ENCODE measurements at regions not wholly inside any gene's neighbourhood (a gene's known extent, or its start where the extent isn't known, plus 50 kb on each side); places are given as distances from the start of the nearest gene placed in this dataset.
"Not testable (repeated sequence)": the region's sequence is repeated elsewhere in the genome, so short reads cannot be mapped to it uniquely, and the experiment has no call there.

DNA sequence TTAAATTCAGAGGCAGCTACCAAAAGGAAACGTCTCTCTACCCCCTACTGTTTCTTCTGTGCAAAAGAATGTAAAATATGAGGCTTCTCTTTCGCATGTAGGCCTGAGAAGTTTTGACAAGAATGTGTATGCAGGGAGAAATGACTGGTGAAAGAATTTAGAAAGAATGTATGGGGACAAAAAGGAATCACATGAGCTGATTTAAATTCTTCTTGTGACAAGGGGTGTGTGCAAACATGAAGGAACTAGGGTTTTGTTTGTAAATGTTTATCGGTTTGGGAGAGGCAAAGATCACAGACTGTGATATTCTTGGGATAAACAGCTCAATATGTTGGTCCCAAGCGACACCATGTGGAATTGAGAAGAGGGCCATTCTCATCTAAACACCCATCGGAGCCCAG is 345.2 kb upstream of the VRK2 start:
- H3K4me3 ChIP-seq: peak overlapping the region; percentile 55
- no peak for TF ChIP-seq POLR2AphosphoS5 (IDR thresholded peaks at IDR 0.05; ENCODE audit: borderline replicate concordance, low read depth, low read length)
- peak; percentile 77 for DNase-seq (ENCODE audit: low read depth, low spot score)
- H3K9me3 ChIP-seq (ENCODE audit: low read depth, low read length): no peaks in the 10 kb centered on the region
- no peaks in the 10 kb centered on the region for H3K36me3 ChIP-seq (ENCODE audit: insufficient read depth, low read length)
- H3K27ac ChIP-seq: peak overlapping the region; percentile 98
- H3K9ac ChIP-seq (ENCODE audit: insufficient read length): peak overlapping the region; percentile 62

DNA sequence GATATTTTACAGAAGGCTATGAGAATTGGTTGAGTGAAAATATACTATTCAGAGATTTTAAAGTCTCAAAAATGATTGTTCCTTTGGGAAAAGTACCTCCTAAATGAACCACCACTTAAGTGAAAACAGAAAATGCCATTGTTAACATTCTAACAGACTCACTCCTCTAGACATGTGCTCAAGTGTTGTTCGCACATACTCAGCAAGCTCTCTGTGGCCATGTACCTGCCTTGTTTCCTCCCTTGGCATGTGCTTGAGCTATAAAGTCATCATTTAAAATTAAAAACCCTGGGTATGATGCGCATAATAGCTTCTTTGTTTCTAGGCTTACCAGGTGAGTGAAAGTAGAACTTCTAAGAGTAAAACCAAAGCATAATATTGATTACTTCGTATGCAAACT is 343.2 kb upstream of the VRK2 start:
- no peak for DNase-seq (ENCODE audit: low read depth, low spot score)
- Histone ChIP-seq H3K27ac (0 out of 2 replicates have a peak overlapping the region, but pooled peaks have one; percentile 7), H3K9ac (ENCODE audit: insufficient read length) (no peak overlapping the region), H3K36me3 (ENCODE audit: insufficient read depth, low read length) (no peaks in the 10 kb centered on the region), H3K4me3 (no peak overlapping the region), H3K9me3 (ENCODE audit: low read depth, low read length) (no peaks in the 10 kb centered on the region)
- TF ChIP-seq EZH2 (IDR thresholded peaks at IDR 0.05) (no peak), POLR2AphosphoS5 (IDR thresholded peaks at IDR 0.05; ENCODE audit: borderline replicate concordance, low read depth, low read length) (no peak), FOXP2 (optimal IDR thresholded peaks at IDR 0.05; ENCODE audit: control extremely low read depth, extremely low read length, insufficient read depth) (no peak)

DNA sequence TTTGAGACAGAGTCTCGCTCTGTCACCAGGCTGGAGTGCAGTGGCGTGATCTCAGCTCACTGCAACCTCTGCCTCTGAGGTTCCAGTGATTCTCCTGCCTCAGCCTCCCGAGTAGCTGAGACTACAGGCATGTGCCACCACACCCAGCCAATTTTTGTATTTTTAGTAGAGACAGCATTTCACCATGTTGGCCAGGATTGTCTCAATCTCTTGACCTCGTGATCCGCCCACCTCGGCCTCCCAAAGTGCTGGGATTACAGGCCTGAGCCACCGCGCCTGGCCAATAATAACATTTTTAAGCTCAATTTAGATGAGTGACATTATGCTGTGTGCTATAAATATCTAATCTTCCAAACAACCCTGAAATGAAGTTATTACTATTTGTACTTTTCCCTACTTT is 338.8 kb upstream of the VRK2 start:
- not testable (repeated sequence) for H3K9ac ChIP-seq (ENCODE audit: insufficient read length); H3K9me3 ChIP-seq (ENCODE audit: low read depth, low read length); H3K4me3 ChIP-seq; DNase-seq (ENCODE audit: low read depth, low spot score); H3K36me3 ChIP-seq (ENCODE audit: insufficient read depth, low read length); H3K27ac ChIP-seq

DNA sequence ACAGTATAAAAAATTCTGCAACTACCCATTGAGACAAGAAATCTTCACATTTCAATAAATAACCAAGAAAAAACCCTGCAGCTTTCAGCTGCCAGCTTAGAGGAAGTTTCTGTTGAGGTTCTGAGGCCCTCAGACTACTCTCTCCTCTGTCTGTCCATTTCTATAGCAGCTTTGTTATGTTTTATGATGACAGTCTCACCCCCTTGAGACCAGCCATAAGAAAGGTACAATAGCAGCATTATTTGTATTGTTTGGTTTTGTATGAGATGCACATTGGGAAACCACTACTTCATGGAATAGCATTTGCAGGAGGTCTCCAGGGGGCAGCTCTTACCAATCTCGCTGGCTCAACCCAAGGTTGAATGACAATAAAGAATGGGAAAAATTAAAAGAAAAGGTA is 334.6 kb upstream of the VRK2 start:
- Histone ChIP-seq H3K4me3 (no peak overlapping the region), H3K9me3 (ENCODE audit: low read depth, low read length) (no peaks in the 10 kb centered on the region), H3K27ac (no peak overlapping the region), H3K36me3 (ENCODE audit: insufficient read depth, low read length) (no peaks in the 10 kb centered on the region), H3K9ac (ENCODE audit: insufficient read length) (no peak overlapping the region)
- no peak for TF ChIP-seq POLR2AphosphoS5 (IDR thresholded peaks at IDR 0.05; ENCODE audit: borderline replicate concordance, low read depth, low read length)
- TF ChIP-seq EZH2 (IDR thresholded peaks at IDR 0.05): no peak
- TF ChIP-seq FOXP2 (optimal IDR thresholded peaks at IDR 0.05; ENCODE audit: control extremely low read depth, extremely low read length, insufficient read depth): no peak
- DNase-seq (ENCODE audit: low read depth, low spot score): no peak

DNA sequence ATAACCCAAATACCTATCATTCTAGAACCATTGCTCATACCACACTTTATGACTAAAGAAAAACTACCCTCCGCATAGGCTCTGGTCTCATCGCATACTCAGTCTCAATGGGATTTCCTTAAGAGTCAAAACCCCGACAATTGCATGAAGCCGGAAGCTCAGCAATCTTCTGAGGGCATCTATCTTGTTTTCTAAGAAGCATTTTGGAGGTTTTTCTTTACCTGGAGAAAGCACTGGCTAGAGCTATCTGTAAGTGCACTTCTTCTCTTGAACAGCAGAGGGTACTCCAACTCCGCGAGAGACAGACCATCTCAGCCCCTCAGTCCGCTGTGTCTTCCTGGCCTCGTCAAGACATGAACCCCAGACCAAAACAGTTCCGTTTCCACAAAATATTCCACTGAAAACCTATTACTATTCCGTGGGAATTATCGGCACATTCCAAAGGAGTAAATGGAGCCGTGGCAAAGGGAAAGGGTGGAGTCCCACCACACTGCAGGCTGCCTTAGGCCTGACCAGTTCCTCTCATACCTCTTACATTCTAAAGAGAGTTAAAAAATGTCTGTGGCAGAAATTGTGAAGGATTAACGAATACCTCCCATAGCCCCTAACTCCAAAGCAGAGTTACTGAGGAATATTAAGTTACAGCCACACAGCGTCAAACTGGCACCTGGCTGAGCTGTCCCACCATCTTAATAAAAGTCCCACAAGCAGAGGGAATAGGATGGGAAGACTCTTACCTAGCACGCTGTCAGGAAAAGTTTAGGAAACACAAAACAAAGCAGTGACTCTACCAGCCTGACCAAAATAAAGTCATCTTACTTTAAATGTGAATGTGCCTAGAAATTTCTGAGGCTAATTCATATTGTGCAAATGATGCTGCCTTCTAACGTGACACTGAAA is 325.6 kb upstream of the VRK2 start:
- Histone ChIP-seq H3K27ac (0 out of 2 replicates have a peak overlapping the region, but pooled peaks have one; percentile 34), H3K9ac (ENCODE audit: insufficient read length) (peak overlapping the region; percentile 52), H3K9me3 (ENCODE audit: low read depth, low read length) (no peaks in the 10 kb centered on the region), H3K4me3 (peak overlapping the region; percentile 66), H3K36me3 (ENCODE audit: insufficient read depth, low read length) (no peaks in the 10 kb centered on the region)
- no peak for DNase-seq (ENCODE audit: low read depth, low spot score)
- TF ChIP-seq EZH2 (IDR thresholded peaks at IDR 0.05) (no peak), POLR2AphosphoS5 (IDR thresholded peaks at IDR 0.05; ENCODE audit: borderline replicate concordance, low read depth, low read length) (no peak), FOXP2 (optimal IDR thresholded peaks at IDR 0.05; ENCODE audit: control extremely low read depth, extremely low read length, insufficient read depth) (no peak)

DNA sequence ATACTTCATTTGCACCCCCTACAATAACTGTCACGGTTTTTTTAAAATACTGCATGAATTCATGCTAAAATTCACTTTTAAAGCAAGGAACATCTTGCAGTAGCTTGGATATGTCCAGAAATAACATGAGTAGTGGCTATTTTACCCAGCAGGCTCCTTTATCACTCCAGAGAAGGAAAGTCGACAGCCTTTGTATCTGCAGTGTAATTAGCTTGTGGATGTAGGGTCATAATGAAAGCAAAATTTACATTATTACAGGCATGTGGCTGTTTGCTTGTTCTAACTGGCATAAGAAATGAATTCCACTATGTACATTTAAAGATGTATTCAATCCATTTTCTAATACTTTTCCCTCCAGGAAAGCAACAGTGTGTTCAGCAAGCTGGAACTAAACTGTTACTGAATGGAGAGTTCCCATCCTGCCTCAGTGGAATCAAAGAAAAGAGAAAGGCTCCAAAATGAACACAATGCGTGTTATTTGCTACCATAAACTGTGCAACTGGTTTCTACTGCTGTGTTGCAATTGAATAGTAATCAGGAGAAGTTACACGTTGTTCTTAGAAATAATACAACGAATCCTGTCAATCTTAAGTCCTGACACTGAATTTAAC is 321.2 kb upstream of the VRK2 start:
- DNase-seq (ENCODE audit: low read depth, low spot score): no peak
- H3K36me3 ChIP-seq (ENCODE audit: insufficient read depth, low read length): no peaks in the 10 kb centered on the region
- H3K9ac ChIP-seq (ENCODE audit: insufficient read length): no peak overlapping the region
- no peak overlapping the region for H3K27ac ChIP-seq
- H3K4me3 ChIP-seq: no peak overlapping the region
- TF ChIP-seq EZH2 (IDR thresholded peaks at IDR 0.05) (no peak), FOXP2 (optimal IDR thresholded peaks at IDR 0.05; ENCODE audit: control extremely low read depth, extremely low read length, insufficient read depth) (no peak), POLR2AphosphoS5 (IDR thresholded peaks at IDR 0.05; ENCODE audit: borderline replicate concordance, low read depth, low read length) (no peak)
- no peaks in the 10 kb centered on the region for H3K9me3 ChIP-seq (ENCODE audit: low read depth, low read length)

DNA sequence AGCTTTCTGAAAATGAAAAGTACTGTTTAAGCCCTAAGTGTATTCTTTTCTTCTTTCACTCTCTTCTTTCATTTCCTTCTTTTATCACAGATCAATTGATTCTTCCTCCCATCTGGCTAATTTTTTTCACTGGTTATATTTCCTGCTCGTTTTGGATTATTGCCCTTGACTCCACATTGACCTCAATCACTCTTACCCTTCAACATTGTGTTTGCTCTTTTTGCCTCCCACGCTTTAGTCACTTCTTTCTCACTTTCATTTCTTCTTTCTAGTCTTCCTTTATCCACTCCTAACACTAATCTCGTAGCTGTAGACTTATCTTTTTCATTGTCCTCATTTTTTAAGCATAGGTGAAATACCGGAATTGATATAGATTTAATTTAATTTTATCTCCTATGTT is 320.3 kb upstream of the VRK2 start:
- no peaks in the 10 kb centered on the region for H3K9me3 ChIP-seq (ENCODE audit: low read depth, low read length)
- H3K36me3 ChIP-seq (ENCODE audit: insufficient read depth, low read length): no peaks in the 10 kb centered on the region
- H3K27ac ChIP-seq: no peak overlapping the region
- TF ChIP-seq FOXP2 (optimal IDR thresholded peaks at IDR 0.05; ENCODE audit: control extremely low read depth, extremely low read length, insufficient read depth): no peak
- TF ChIP-seq EZH2 (IDR thresholded peaks at IDR 0.05): no peak
- no peak for TF ChIP-seq POLR2AphosphoS5 (IDR thresholded peaks at IDR 0.05; ENCODE audit: borderline replicate concordance, low read depth, low read length)
- DNase-seq (ENCODE audit: low read depth, low spot score): no peak
- no peak overlapping the region for H3K9ac ChIP-seq (ENCODE audit: insufficient read length)
- H3K4me3 ChIP-seq: no peak overlapping the region

DNA sequence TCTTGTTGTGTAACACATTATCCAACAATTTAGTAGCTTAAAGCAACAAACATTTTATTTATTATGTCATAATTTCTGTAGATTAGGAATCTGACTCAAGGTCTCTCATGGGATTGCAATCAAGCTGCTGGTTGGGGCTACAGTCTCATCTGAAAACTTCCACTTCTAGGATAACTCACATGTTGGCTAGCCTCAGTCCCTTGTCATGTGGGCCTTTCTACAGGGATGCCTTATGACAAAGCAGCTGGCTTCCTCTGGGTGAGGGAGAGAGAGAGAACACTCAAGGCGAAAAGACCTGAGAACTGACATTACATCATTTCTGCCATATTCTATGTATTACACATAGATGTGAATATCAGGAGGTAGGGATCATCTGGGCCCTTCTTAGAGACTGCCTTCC is 317.9 kb upstream of the VRK2 start:
- no peaks in the 10 kb centered on the region for H3K9me3 ChIP-seq (ENCODE audit: low read depth, low read length)
- no peak for DNase-seq (ENCODE audit: low read depth, low spot score)
- TF ChIP-seq POLR2AphosphoS5 (IDR thresholded peaks at IDR 0.05; ENCODE audit: borderline replicate concordance, low read depth, low read length) (no peak), FOXP2 (optimal IDR thresholded peaks at IDR 0.05; ENCODE audit: control extremely low read depth, extremely low read length, insufficient read depth) (no peak), EZH2 (IDR thresholded peaks at IDR 0.05) (no peak)

More for the DNA sequence above, 317.9 kb upstream of the VRK2 start:
- Histone ChIP-seq H3K27ac (no peak overlapping the region), H3K9ac (ENCODE audit: insufficient read length) (no peak overlapping the region), H3K36me3 (ENCODE audit: insufficient read depth, low read length) (no peaks in the 10 kb centered on the region), H3K4me3 (no peak overlapping the region)
